ENCODE measurements at regions not wholly inside any gene's neighbourhood (a gene's known extent, or its start where the extent isn't known, plus 50 kb on each side); places are given as distances from the start of the nearest gene placed in this dataset.
A peak's percentile ranks its signal among the peaks of the same experiment; 100 is the strongest.

GRCh38 chr7:67683628-67684027, 687.0 kb downstream of the TYW1 start:
- DNase-seq (ENCODE audit: low spot score): no peak

GRCh38 chr7:67690700-67691099, 694.1 kb downstream of the TYW1 start:
- no peak for DNase-seq (ENCODE audit: low spot score)

GRCh38 chr7:67692425-67692824, 695.8 kb downstream of the TYW1 start:
- no peak for DNase-seq (ENCODE audit: low spot score)

- DNase-seq (ENCODE audit: low spot score): no peak
Observed at GRCh38 chr7:67696124-67696523, 699.5 kb downstream of the TYW1 start.

GRCh38 chr7:67696878-67697277, 700.2 kb downstream of the TYW1 start:
- DNase-seq (ENCODE audit: low spot score): peak; percentile 38

GRCh38 chr7:67698354-67698753, 701.7 kb downstream of the TYW1 start:
- DNase-seq (ENCODE audit: low spot score): no peak

- no peak for DNase-seq (ENCODE audit: low spot score)
Observed at GRCh38 chr7:67705850-67706249, 709.2 kb downstream of the TYW1 start.

GRCh38 chr7:67711706-67712105, 715.1 kb downstream of the TYW1 start:
- DNase-seq (ENCODE audit: low spot score): peak; percentile 77

- no peak for DNase-seq (ENCODE audit: low spot score)
Observed at GRCh38 chr7:67713451-67714056, 716.9 kb downstream of the TYW1 start.

- no peak for DNase-seq (ENCODE audit: low spot score)
Observed at GRCh38 chr7:67716729-67717128, 720.1 kb downstream of the TYW1 start.

GRCh38 chr7:67723591-67723990, 727.0 kb downstream of the TYW1 start:
- DNase-seq (ENCODE audit: low spot score): no peak

GRCh38 chr7:67724435-67724834, 727.8 kb downstream of the TYW1 start:
- no peak for DNase-seq (ENCODE audit: low spot score)

GRCh38 chr7:67724955-67725354, 728.3 kb downstream of the TYW1 start:
- DNase-seq (ENCODE audit: low spot score): no peak

- no peak for DNase-seq (ENCODE audit: low spot score)
Observed at GRCh38 chr7:67725423-67725822, 728.8 kb downstream of the TYW1 start.

GRCh38 chr7:67729771-67730170, 733.1 kb downstream of the TYW1 start:
- no peak for DNase-seq (ENCODE audit: low spot score)

- DNase-seq (ENCODE audit: low spot score): no peak
Observed at GRCh38 chr7:67731704-67732103, 735.1 kb downstream of the TYW1 start.

GRCh38 chr7:67732898-67733297, 736.3 kb downstream of the TYW1 start:
- no peak for DNase-seq (ENCODE audit: low spot score)

GRCh38 chr7:67738145-67738544, 741.5 kb downstream of the TYW1 start:
- DNase-seq (ENCODE audit: low spot score): no peak

GRCh38 chr7:67738958-67739357, 742.3 kb downstream of the TYW1 start:
- DNase-seq (ENCODE audit: low spot score): no peak

- DNase-seq (ENCODE audit: low spot score): no peak
Observed at GRCh38 chr7:67743501-67743900, 746.9 kb downstream of the TYW1 start.

- DNase-seq (ENCODE audit: low spot score): no peak
Observed at GRCh38 chr7:67752227-67752626, 755.6 kb downstream of the TYW1 start.

- no peak for DNase-seq (ENCODE audit: low spot score)
Observed at GRCh38 chr7:67753891-67754290, 757.3 kb downstream of the TYW1 start.

GRCh38 chr7:67754651-67755050, 758.0 kb downstream of the TYW1 start:
- no peak for DNase-seq (ENCODE audit: low spot score)

- DNase-seq (ENCODE audit: low spot score): no peak
Observed at GRCh38 chr7:67758551-67758950, 761.9 kb downstream of the TYW1 start.

GRCh38 chr7:67760971-67761370, 764.3 kb downstream of the TYW1 start:
- no peak for DNase-seq (ENCODE audit: low spot score)
